Lower leg skin (tissue), 3 donors: ENCODE measurements at regions not wholly inside any gene's neighbourhood (a gene's known extent, or its start where the extent isn't known, plus 50 kb on each side); places are given as distances from the start of the nearest gene placed in this dataset.

Source experiments
- CTCF ChIP-seq, 3 donors: fragments of 450-650 bp; IDR thresholded peaks; one replicate each; pipeline ENCODE4 v1.5.1; 2016; ENCODE audit warnings: antibody characterized with exemption in 3 of 3, mild to moderate bottlenecking in 3 of 3, moderate library complexity in 2 of 3
- POLR2A ChIP-seq, 2 donors: fragments of 450-650 bp; IDR thresholded peaks; one replicate each; pipeline ENCODE4 v1.6.1; 2016 to 2017; ENCODE audit warnings: antibody characterized with exemption in 2 of 2, mild to moderate bottlenecking in 1 of 2, moderate library complexity in 1 of 2

- TF ChIP-seq POLR2A (IDR thresholded peaks at IDR 0.05) (no peak), CTCF (IDR thresholded peaks at IDR 0.05) (no peak)
Measured at GRCh38 chr15:77819048-77819850, 186.5 kb upstream of the LINGO1 start.
